OCI-LY3 (cell line): ENCODE measurements at regions not wholly inside any gene's neighbourhood (a gene's known extent, or its start where the extent isn't known, plus 50 kb on each side); places are given as distances from the start of the nearest gene placed in this dataset.

Experiments
- H2AFZ ChIP-seq: fragments of 200-600, 300-600 bp; shearing (Covaris generic); 2 replicates; pipeline ENCODE4 v1.6.0; 2014; ENCODE audit warnings: antibody characterized with exemption, low read depth, low read length
- H3K27ac ChIP-seq: fragments of 200-600, 300-600 bp; sonication (generic); 2 replicates; pipeline ENCODE4 v1.5.1; 2014; ENCODE audit warnings: mild to moderate bottlenecking, low read length, moderate library complexity, mixed read lengths
- H3K27me3 ChIP-seq: fragments of 200-600, 300-600 bp; sonication (generic); 2 replicates; pipeline ENCODE4 v1.6.1; 2014; ENCODE audit warnings: low read depth, low read length, mixed read lengths
- H3K36me3 ChIP-seq: fragments of 200-600, 300-600 bp; sonication (generic); replicated peaks from 2 replicates; pipeline ENCODE3; 2014; ENCODE audit warnings: low read depth, low read length, mixed read lengths
- H3K4me1 ChIP-seq: fragments of 300-600, 200-600 bp; sonication (generic); 2 replicates; pipeline ENCODE4 v1.6.1; 2014; ENCODE audit warnings: low read length, mixed read lengths
- H3K4me2 ChIP-seq: fragments of 200-600, 300-600 bp; sonication (generic); 2 replicates; pipeline ENCODE4 v1.6.1; 2014; ENCODE audit warnings: low read length, mixed read lengths
- H3K4me3 ChIP-seq: fragments of 300-600, 200-600 bp; sonication (generic); 2 replicates; pipeline ENCODE4 v1.5.1; 2014; ENCODE audit warnings: antibody characterized with exemption, mild to moderate bottlenecking, low read length, moderate library complexity
- H3K79me2 ChIP-seq: fragments of 300-600, 200-600 bp; shearing (Covaris generic); 2 replicates; pipeline ENCODE4 v1.6.1; 2014; ENCODE audit warnings: mild to moderate bottlenecking, low read length, mixed read lengths
- H3K9ac ChIP-seq: fragments of 300-600, 200-600 bp; shearing (Covaris generic); 2 replicates; pipeline ENCODE4 v1.6.0; 2014; ENCODE audit warnings: mild to moderate bottlenecking, low read length, moderate library complexity
- H3K9me3 ChIP-seq: fragments of 200-600, 300-600 bp; shearing (Covaris generic); 2 replicates; pipeline ENCODE4 v1.6.1; 2014; ENCODE audit warnings: low read length, mixed read lengths; ENCODE audit not compliant: insufficient read depth
- H4K20me1 ChIP-seq: fragments of 200-600, 300-600 bp; sonication (generic); 2 replicates; pipeline ENCODE4 v1.6.1; 2016; ENCODE audit warnings: low read length, mixed read lengths; ENCODE audit not compliant: insufficient read depth
- CTCF ChIP-seq: fragments of 200-600, 300-600 bp; sonication (generic); IDR thresholded peaks from 2 replicates; pipeline ENCODE4 v1.5.1; 2014; ENCODE audit warnings: antibody characterized with exemption, low read length, low read depth
- EZH2phosphoT487 ChIP-seq: fragments of 200-600 bp; shearing (Covaris generic); IDR thresholded peaks from 2 replicates; pipeline ENCODE4 v1.6.1; 2018; ENCODE audit warnings: antibody characterized with exemption, mixed run types, low read depth

- Histone ChIP-seq H3K9ac (no peak overlapping the region), H4K20me1 (no peaks in the 10 kb centered on the region), H3K4me1 (no peaks in the 10 kb centered on the region; the same call in 1 of the 2 replicates), H3K4me2 (no peak overlapping the region), H3K27ac (no peak overlapping the region), H3K36me3 (no peaks in the 10 kb centered on the region), H3K4me3 (no peak overlapping the region), H3K27me3 (no peaks in the 10 kb centered on the region), H2AFZ (no peak overlapping the region), H3K79me2 (no peaks in the 10 kb centered on the region), H3K9me3 (no peaks in the 10 kb centered on the region)
- TF ChIP-seq EZH2phosphoT487 (no peak), CTCF (no peak)
Measured at GRCh38 chrX:94097868-94098267, 423.9 kb downstream of the FAM133A start.

- H4K20me1 ChIP-seq = no peaks in the 10 kb centered on the region
- H3K27me3 ChIP-seq = no peaks in the 10 kb centered on the region
- no peaks in the 10 kb centered on the region for H3K9me3 ChIP-seq
- H3K4me1 ChIP-seq = 0 out of 2 replicates have a peak, but pooled peaks cover 3% of the 10 kb centered on the region
- no peaks in the 10 kb centered on the region for H3K36me3 ChIP-seq
- TF ChIP-seq EZH2phosphoT487 (no peak), CTCF (peak; percentile 41)
- H2AFZ ChIP-seq = no peak overlapping the region
- H3K4me2 ChIP-seq = no peak overlapping the region
- H3K27ac ChIP-seq = no peak overlapping the region
- no peaks in the 10 kb centered on the region for H3K79me2 ChIP-seq
- H3K4me3 ChIP-seq = no peak overlapping the region
- no peak overlapping the region for H3K9ac ChIP-seq
Measured at GRCh38 chrX:94107981-94108380, 434.0 kb downstream of the FAM133A start.

- Histone ChIP-seq H3K36me3 (no peaks in the 10 kb centered on the region), H3K79me2 (no peaks in the 10 kb centered on the region), H3K4me3 (no peak overlapping the region), H3K4me2 (no peak overlapping the region), H2AFZ (no peak overlapping the region), H3K27ac (no peak overlapping the region), H3K27me3 (no peaks in the 10 kb centered on the region), H3K9me3 (no peaks in the 10 kb centered on the region), H3K9ac (no peak overlapping the region), H3K4me1 (0 out of 2 replicates have a peak, but pooled peaks cover 3% of the 10 kb centered on the region), H4K20me1 (no peaks in the 10 kb centered on the region)
- TF ChIP-seq CTCF (no peak), EZH2phosphoT487 (no peak)
Measured at GRCh38 chrX:94114362-94114761, 440.4 kb downstream of the FAM133A start.

- H2AFZ ChIP-seq = no peak overlapping the region
- H3K79me2 ChIP-seq = no peaks in the 10 kb centered on the region
- H3K4me3 ChIP-seq = no peak overlapping the region
- no peak overlapping the region for H3K4me2 ChIP-seq
- H3K27ac ChIP-seq = no peak overlapping the region
- no peak overlapping the region for H3K9ac ChIP-seq
- TF ChIP-seq CTCF (no peak), EZH2phosphoT487 (no peak)
- H3K4me1 ChIP-seq = no peaks in the 10 kb centered on the region
- no peaks in the 10 kb centered on the region for H3K27me3 ChIP-seq
- no peaks in the 10 kb centered on the region for H3K9me3 ChIP-seq
- H3K36me3 ChIP-seq = no peaks in the 10 kb centered on the region
- no peaks in the 10 kb centered on the region for H4K20me1 ChIP-seq
Measured at GRCh38 chrX:94121799-94122198, 447.8 kb downstream of the FAM133A start.
